Endothelial cell of umbilical vein (primary cell): ENCODE measurements at regions not wholly inside any gene's neighbourhood (a gene's known extent, or its start where the extent isn't known, plus 50 kb on each side); places are given as distances from the start of the nearest gene placed in this dataset.

Source experiments
- BruUV-seq: library from RNA; stranded (reverse); fragments of 400-500 nt; replicated peaks from 2 replicates; lab custom pipeline; 2021; lab: Mats Ljungman, UMichigan
- CTCF ChIA-PET: fragments of 300-600, 350-600 bp; sonication (Branson Sonifier 250); formaldehyde crosslinking; loops from one replicate; lab custom pipeline; 2021; ENCODE audit warnings: antibody characterized with exemption, inconsistent platforms; lab: Charles Lee
- POLR2A ChIA-PET: fragments of 300-600, 350-600 bp; sonication (Branson Sonifier 250); formaldehyde crosslinking; loops from one replicate; lab custom pipeline; 2021; ENCODE audit warnings: antibody characterized with exemption, inconsistent platforms; lab: Charles Lee
- DNase-seq: peaks from one replicate; pipeline ENCODE4 v3.0.0-alpha.2; 2011; ENCODE audit warnings: low read depth, low spot score
- FAIRE-seq: peaks from 2 replicates; lab custom pipeline; 2011; peaks lifted over from hg19 to GRCh38; lab: Jason Lieb, UNC
- H2AFZ ChIP-seq: 2 replicates; pipeline ENCODE4 v1.6.0; 2012; ENCODE audit warnings: low read depth, low read length, control low read depth, inconsistent platforms
- H3K27ac ChIP-seq: 2 replicates; pipeline ENCODE4 v1.5.1; 2011; ENCODE audit warnings: low read depth, mild to moderate bottlenecking, control low read depth, low read length, moderate library complexity; ENCODE audit not compliant: insufficient read depth
- H3K27me3 ChIP-seq, 2 experiments: 2 replicates each; pipeline versions ENCODE4 v1.6.0 to v1.6.1; 2011; ENCODE audit warnings: low read length in 2 of 2, mixed read lengths in 1 of 2; ENCODE audit not compliant: control insufficient read depth in 2 of 2, insufficient read depth in 2 of 2
- H3K36me3 ChIP-seq, 2 experiments: 2 replicates in 1 of 2; 3 replicates in 1 of 2; pipeline ENCODE4 v1.5.1; 2011; ENCODE audit warnings: low read length in 2 of 2, mild to moderate bottlenecking in 1 of 2, moderate library complexity in 1 of 2; ENCODE audit not compliant: control insufficient read depth in 2 of 2, insufficient read depth in 2 of 2; ENCODE audit errors: extremely low read depth in 1 of 2
- H3K4me1 ChIP-seq: 3 replicates; pipeline ENCODE4 v1.5.1; 2011; ENCODE audit warnings: mild to moderate bottlenecking, low read length; ENCODE audit not compliant: control insufficient read depth, insufficient read depth; ENCODE audit errors: extremely low read depth
- H3K4me2 ChIP-seq: 2 replicates; pipeline ENCODE4 v1.6.1; 2011; ENCODE audit warnings: low read length, control low read depth, mixed read lengths; ENCODE audit not compliant: insufficient read depth
- H3K4me3 ChIP-seq, 3 experiments: fragments of 200-600 bp in 1 of 3; sonication (generic), shearing (Covaris generic) in 1 of 3; replicated peaks in 1 of 3; 2 replicates each; pipeline ENCODE4 v1.5.1; 2011 to 2016; ENCODE audit warnings: control low read depth in 3 of 3, low read length in 3 of 3, mild to moderate bottlenecking in 2 of 3, inconsistent platforms in 1 of 3, low read depth in 1 of 3, moderate library complexity in 1 of 3; ENCODE audit not compliant: insufficient read depth in 1 of 3
- H3K79me2 ChIP-seq: 2 replicates; pipeline ENCODE4 v1.6.0; 2012; ENCODE audit warnings: low read length, inconsistent platforms; ENCODE audit not compliant: control insufficient read depth, insufficient read depth
- H3K9ac ChIP-seq: replicated peaks from 2 replicates; pipeline ENCODE3; 2011; ENCODE audit warnings: low read length, control low read depth; ENCODE audit not compliant: insufficient read depth; ENCODE audit errors: extremely low read depth
- H3K9me1 ChIP-seq: replicated peaks from 3 replicates; pipeline ENCODE4 v1.6.0; 2011; ENCODE audit warnings: mild to moderate bottlenecking, low read length; ENCODE audit not compliant: control insufficient read depth, insufficient read depth; ENCODE audit errors: extremely low read depth
- H3K9me3 ChIP-seq: replicated peaks from 2 replicates; pipeline ENCODE4 v1.5.1; 2012; ENCODE audit warnings: low read length, inconsistent platforms; ENCODE audit not compliant: control insufficient read depth, insufficient read depth
- H4K20me1 ChIP-seq: replicated peaks from 2 replicates; pipeline ENCODE3; 2011; ENCODE audit warnings: mild to moderate bottlenecking, low read length; ENCODE audit not compliant: control insufficient read depth, insufficient read depth; ENCODE audit errors: extremely low read depth
- CTCF ChIP-seq, 2 donors: IDR thresholded peaks; 1 replicate in 1 of 2; 2 replicates in 1 of 2; pipeline ENCODE4 v1.5.1; 2011; ENCODE audit warnings: low read length in 2 of 2, mild to moderate bottlenecking in 2 of 2, moderate library complexity in 2 of 2, control low read depth in 1 of 2, inconsistent platforms in 1 of 2, low read depth in 1 of 2; ENCODE audit not compliant: insufficient read depth in 1 of 2; ENCODE audit errors: extremely low read depth in 1 of 2
- EZH2 ChIP-seq: IDR thresholded peaks from 2 replicates; pipeline ENCODE4 v1.6.1; 2012; ENCODE audit warnings: borderline replicate concordance, low read depth, mild to moderate bottlenecking, moderate library complexity, low read length, inconsistent platforms; ENCODE audit not compliant: severe bottlenecking
- FOS ChIP-seq: IDR thresholded peaks from 2 replicates; pipeline ENCODE4 v1.6.1; 2011; ENCODE audit warnings: mild to moderate bottlenecking, low read length, moderate library complexity, borderline replicate concordance; ENCODE audit not compliant: insufficient read depth
- GATA2 ChIP-seq: IDR thresholded peaks from 2 replicates; pipeline ENCODE4 v1.7.0; 2011; ENCODE audit warnings: low read depth, mild to moderate bottlenecking, moderate library complexity, mixed read lengths, low read length; ENCODE audit not compliant: insufficient read length, insufficient read depth
- JUN ChIP-seq: IDR thresholded peaks from 2 replicates; pipeline ENCODE4 v1.6.1; 2011; ENCODE audit warnings: borderline replicate concordance, low read depth; ENCODE audit not compliant: insufficient read length, insufficient read depth
- MAX ChIP-seq: IDR thresholded peaks from 2 replicates; pipeline ENCODE4 v1.6.1; 2011; ENCODE audit not compliant: insufficient read depth, insufficient read length
- MYC ChIP-seq: IDR thresholded peaks from one replicate; pipeline ENCODE4 v1.6.1; 2011; ENCODE audit warnings: mild to moderate bottlenecking, low read depth, low read length
- POLR2A ChIP-seq: IDR thresholded peaks from 2 replicates; pipeline ENCODE4 v1.6.1; 2012; ENCODE audit warnings: low read depth, mild to moderate bottlenecking, control low read depth, low read length
- POLR2AphosphoS5 ChIP-seq: IDR thresholded peaks from 2 replicates; pipeline ENCODE4 v1.6.1; 2012; ENCODE audit warnings: low read depth, mild to moderate bottlenecking, control low read depth, low read length, moderate library complexity; ENCODE audit not compliant: insufficient read depth
- dilution Hi-C: fragments of 300-500 bp; cut with MboI; formaldehyde crosslinking; loops from one replicate; pipeline ENCODE4 v1.15.0; 2019; ENCODE audit warnings: low sequenced_read_pairs; ENCODE audit not compliant: extremely low pct_ligation_motif_present
- intact Hi-C: fragments of 100-400 bp; cut with micrococcal nuclease; formaldehyde crosslinking; loops from one replicate; pipeline ENCODE4 v1.10.0; 2022

GRCh38 chr5:113939988-113940387 lies 421.9 kb upstream of the KCNN2 start:
- Histone ChIP-seq H3K27ac (no peak overlapping the region), H4K20me1 (no peaks in the 10 kb centered on the region), H2AFZ (no peak overlapping the region), H3K4me2 (no peak overlapping the region), H3K9me1 (no peaks in the 10 kb centered on the region), H3K36me3 (no peaks in the 10 kb centered on the region), H3K9me3 (no peaks in the 10 kb centered on the region), H3K4me3 (no peak overlapping the region), H3K9ac (no peak overlapping the region), H3K27me3 (no peaks in the 10 kb centered on the region), H3K4me1 (no peaks in the 10 kb centered on the region), H3K79me2 (no peaks in the 10 kb centered on the region)
- FAIRE-seq (no peak), DNase-seq (no peak)
- dilution Hi-C loops (no loop called here), intact Hi-C loops (no loop called here)
- BruUV-seq: no TSS peak
- CTCF ChIA-PET: no interaction called here
- POLR2A ChIA-PET: no interaction called here
- TF ChIP-seq JUN (no peak), EZH2 (no peak)

GRCh38 chr5:113950186-113950585 lies 411.7 kb upstream of the KCNN2 start:
- intact Hi-C loops: no loop called here
- POLR2A ChIA-PET: no interaction called here
- DNase-seq (no peak), FAIRE-seq (no peak)
- Histone ChIP-seq H3K9me3 (no peaks in the 10 kb centered on the region), H2AFZ (no peak overlapping the region), H3K9me1 (no peaks in the 10 kb centered on the region), H3K9ac (no peak overlapping the region), H3K4me2 (no peak overlapping the region), H3K4me3 (no peak overlapping the region), H3K79me2 (no peaks in the 10 kb centered on the region), H3K4me1 (no peaks in the 10 kb centered on the region), H3K36me3 (no peaks in the 10 kb centered on the region), H4K20me1 (no peaks in the 10 kb centered on the region), H3K27me3 (no peaks in the 10 kb centered on the region), H3K27ac (no peak overlapping the region)
- TF ChIP-seq JUN: no peak
- no peak for TF ChIP-seq EZH2
- no peak for TF ChIP-seq FOS
- no peak for TF ChIP-seq MAX
- TF ChIP-seq POLR2AphosphoS5: no peak
- no peak for TF ChIP-seq POLR2A
- no peak for TF ChIP-seq GATA2
- TF ChIP-seq MYC: no peak
- TF ChIP-seq CTCF (IDR thresholded peaks at IDR 0.05; ENCODE audit: extremely low read depth in 1 of 2, insufficient read depth in 1 of 2, low read depth in 1 of 2, low read length in 2 of 2): no peak
- CTCF ChIA-PET: no interaction called here
- BruUV-seq: no TSS peak
- dilution Hi-C loops: no loop called here
